ENCODE measurements at regions not wholly inside any gene's neighbourhood (a gene's known extent, or its start where the extent isn't known, plus 50 kb on each side); places are given as distances from the start of the nearest gene placed in this dataset.
A peak's percentile ranks its signal among the peaks of the same experiment; 100 is the strongest.

- no peaks in the 10 kb centered on the region for H3K4me1 ChIP-seq (ENCODE audit: insufficient read depth, low read length)
- H3K27ac ChIP-seq (ENCODE audit: low read length), result no peak overlapping the region
- H3K9me3 ChIP-seq (ENCODE audit: insufficient read depth, low read length, severe bottlenecking), result no peaks in the 10 kb centered on the region
- no peak for ATAC-seq (ENCODE audit: insufficient read depth, low read depth)
- no peak overlapping the region for H2AFZ ChIP-seq (ENCODE audit: low read depth, low read length)
- DNase-seq, result no peak
- H3K9ac ChIP-seq (ENCODE audit: low read depth, low read length), result no peak overlapping the region
- peaks cover 12% of the 10 kb centered on the region for H3K27me3 ChIP-seq (ENCODE audit: insufficient read depth, low read length, poor library complexity)
- H3K79me2 ChIP-seq (ENCODE audit: insufficient read depth, low read length), result no peaks in the 10 kb centered on the region
- TF ChIP-seq CTCF (IDR thresholded peaks at IDR 0.05; ENCODE audit: borderline replicate concordance, extremely low read depth, low read length, poor library complexity, severe bottlenecking) (peak; percentile 39), EZH2 (IDR thresholded peaks at IDR 0.05; ENCODE audit: borderline replicate concordance, low read depth, low read length, severe bottlenecking) (no peak)
- H4K20me1 ChIP-seq (ENCODE audit: insufficient read depth, low read length), result no peaks in the 10 kb centered on the region
- no peaks in the 10 kb centered on the region for H3K36me3 ChIP-seq (ENCODE audit: insufficient read depth, low read length)
- H3K4me2 ChIP-seq (ENCODE audit: insufficient read depth, low read length), result no peak overlapping the region
- H3K4me3 ChIP-seq (ENCODE audit: low read depth in 1 of 2, low read length in 2 of 2), result no peak overlapping the region
Observed at GRCh38 chr4:143085224-143085623, 99.5 kb upstream of the USP38 start.

- Histone ChIP-seq H3K9ac (ENCODE audit: low read depth, low read length) (no peak overlapping the region), H3K79me2 (ENCODE audit: insufficient read depth, low read length) (no peaks in the 10 kb centered on the region), H3K4me3 (ENCODE audit: low read depth in 1 of 2, low read length in 2 of 2) (no peak overlapping the region), H2AFZ (ENCODE audit: low read depth, low read length) (no peak overlapping the region), H4K20me1 (ENCODE audit: insufficient read depth, low read length) (no peaks in the 10 kb centered on the region), H3K4me2 (ENCODE audit: insufficient read depth, low read length) (no peak overlapping the region), H3K27me3 (ENCODE audit: insufficient read depth, low read length, poor library complexity) (peaks cover 12% of the 10 kb centered on the region), H3K4me1 (ENCODE audit: insufficient read depth, low read length) (no peaks in the 10 kb centered on the region), H3K27ac (ENCODE audit: low read length) (no peak overlapping the region), H3K36me3 (ENCODE audit: insufficient read depth, low read length) (no peaks in the 10 kb centered on the region), H3K9me3 (ENCODE audit: insufficient read depth, low read length, severe bottlenecking) (no peaks in the 10 kb centered on the region)
- DNase-seq (no peak), ATAC-seq (ENCODE audit: insufficient read depth, low read depth) (no peak)
- TF ChIP-seq CTCF (IDR thresholded peaks at IDR 0.05; ENCODE audit: borderline replicate concordance, extremely low read depth, low read length, poor library complexity, severe bottlenecking), result no peak
- TF ChIP-seq EZH2 (IDR thresholded peaks at IDR 0.05; ENCODE audit: borderline replicate concordance, low read depth, low read length, severe bottlenecking), result no peak
Observed at GRCh38 chr4:143085659-143086058, 99.1 kb upstream of the USP38 start.

- no peak for DNase-seq
- H3K27me3 ChIP-seq (ENCODE audit: insufficient read depth, low read length, poor library complexity), result peaks cover 12% of the 10 kb centered on the region
- H3K4me1 ChIP-seq (ENCODE audit: insufficient read depth, low read length), result no peaks in the 10 kb centered on the region
- ATAC-seq (ENCODE audit: insufficient read depth, low read depth), result no peak
- no peaks in the 10 kb centered on the region for H3K9me3 ChIP-seq (ENCODE audit: insufficient read depth, low read length, severe bottlenecking)
- H3K9ac ChIP-seq (ENCODE audit: low read depth, low read length), result no peak overlapping the region
- H3K36me3 ChIP-seq (ENCODE audit: insufficient read depth, low read length), result no peaks in the 10 kb centered on the region
- H4K20me1 ChIP-seq (ENCODE audit: insufficient read depth, low read length), result no peaks in the 10 kb centered on the region
- no peak overlapping the region for H2AFZ ChIP-seq (ENCODE audit: low read depth, low read length)
- TF ChIP-seq EZH2 (IDR thresholded peaks at IDR 0.05; ENCODE audit: borderline replicate concordance, low read depth, low read length, severe bottlenecking) (no peak), CTCF (IDR thresholded peaks at IDR 0.05; ENCODE audit: borderline replicate concordance, extremely low read depth, low read length, poor library complexity, severe bottlenecking) (no peak)
- H3K27ac ChIP-seq (ENCODE audit: low read length), result no peak overlapping the region
- H3K79me2 ChIP-seq (ENCODE audit: insufficient read depth, low read length), result no peaks in the 10 kb centered on the region
- no peak overlapping the region for H3K4me2 ChIP-seq (ENCODE audit: insufficient read depth, low read length)
- H3K4me3 ChIP-seq (ENCODE audit: low read depth in 1 of 2, low read length in 2 of 2), result no peak overlapping the region
Observed at GRCh38 chr4:143089291-143089690, 95.4 kb upstream of the USP38 start.

DNA sequence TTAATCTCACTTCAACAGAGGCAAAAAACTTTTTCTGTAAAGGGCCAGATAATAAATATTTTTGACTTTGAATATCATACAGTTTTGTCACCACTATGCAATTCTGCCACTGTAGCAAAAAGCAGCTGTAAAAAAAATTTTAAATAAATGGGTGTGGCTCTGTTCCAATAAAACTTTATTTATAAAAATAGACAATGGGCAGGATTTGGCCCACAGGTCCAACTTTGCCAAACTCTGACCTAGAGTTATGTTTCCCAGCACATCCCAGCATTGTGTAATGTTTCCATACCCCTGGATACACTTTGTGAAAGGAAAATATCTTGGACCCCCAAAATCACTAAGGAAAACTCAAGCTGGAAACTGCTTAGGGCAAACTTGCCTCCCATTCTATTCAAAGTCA, 94.9 kb upstream of the USP38 start:
- Histone ChIP-seq H3K9me3 (ENCODE audit: insufficient read depth, low read length, severe bottlenecking) (no peaks in the 10 kb centered on the region), H2AFZ (ENCODE audit: low read depth, low read length) (no peak overlapping the region), H3K9ac (ENCODE audit: low read depth, low read length) (no peak overlapping the region), H3K27me3 (ENCODE audit: insufficient read depth, low read length, poor library complexity) (peaks cover 12% of the 10 kb centered on the region), H3K79me2 (ENCODE audit: insufficient read depth, low read length) (no peaks in the 10 kb centered on the region), H4K20me1 (ENCODE audit: insufficient read depth, low read length) (no peaks in the 10 kb centered on the region), H3K27ac (ENCODE audit: low read length) (no peak overlapping the region), H3K36me3 (ENCODE audit: insufficient read depth, low read length) (no peaks in the 10 kb centered on the region), H3K4me3 (ENCODE audit: low read depth in 1 of 2, low read length in 2 of 2) (no peak overlapping the region), H3K4me2 (ENCODE audit: insufficient read depth, low read length) (no peak overlapping the region), H3K4me1 (ENCODE audit: insufficient read depth, low read length) (no peaks in the 10 kb centered on the region)
- DNase-seq (no peak), ATAC-seq (ENCODE audit: insufficient read depth, low read depth) (no peak)
- TF ChIP-seq CTCF (IDR thresholded peaks at IDR 0.05; ENCODE audit: borderline replicate concordance, extremely low read depth, low read length, poor library complexity, severe bottlenecking), result no peak
- TF ChIP-seq EZH2 (IDR thresholded peaks at IDR 0.05; ENCODE audit: borderline replicate concordance, low read depth, low read length, severe bottlenecking), result no peak
